Esophagus squamous epithelium (tissue), 4 donors: ENCODE measurements at regions not wholly inside any gene's neighbourhood (a gene's known extent, or its start where the extent isn't known, plus 50 kb on each side); places are given as distances from the start of the nearest gene placed in this dataset.

Experiments
- POLR2A ChIP-seq, 4 donors: fragments of 450-650 bp; IDR thresholded peaks; one replicate each; pipeline ENCODE4 v1.6.1; 2017; ENCODE audit warnings: antibody characterized with exemption in 4 of 4, mild to moderate bottlenecking in 4 of 4, moderate library complexity in 3 of 4
- TF ChIP-seq, protein P1 (sequence below), 6 experiments: fragments of 450-650 bp in 4 of 6; fragments of 200-600 bp in 2 of 6; sonication (generic) in 2 of 6; IDR thresholded peaks; one replicate each; pipeline ENCODE4 v1.5.1; 2016 to 2019; ENCODE audit warnings: antibody characterized with exemption in 6 of 6, mild to moderate bottlenecking in 4 of 6, moderate library complexity in 4 of 6

DNA sequence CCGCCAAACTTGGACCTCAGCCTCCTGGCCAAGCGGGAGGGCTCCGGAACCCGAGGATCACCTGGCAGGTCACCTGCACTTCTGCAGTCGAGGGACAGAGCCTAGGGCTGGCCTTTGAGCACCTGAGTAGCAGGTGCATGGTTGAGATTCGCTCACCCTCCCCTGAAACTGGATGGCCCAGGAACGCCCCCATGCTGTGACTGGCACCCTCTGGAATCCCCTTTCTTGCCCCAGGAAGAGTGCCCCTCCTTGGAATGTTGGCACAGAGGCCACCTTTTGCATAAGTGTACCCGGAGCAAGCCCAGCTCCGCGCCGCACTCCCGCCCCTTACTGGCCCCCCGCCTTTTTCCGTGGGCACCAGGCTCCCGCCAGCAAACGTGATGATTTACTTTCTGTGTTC lies 112.5 kb upstream of the IER5L start:
- TF ChIP-seq, protein P1, sequence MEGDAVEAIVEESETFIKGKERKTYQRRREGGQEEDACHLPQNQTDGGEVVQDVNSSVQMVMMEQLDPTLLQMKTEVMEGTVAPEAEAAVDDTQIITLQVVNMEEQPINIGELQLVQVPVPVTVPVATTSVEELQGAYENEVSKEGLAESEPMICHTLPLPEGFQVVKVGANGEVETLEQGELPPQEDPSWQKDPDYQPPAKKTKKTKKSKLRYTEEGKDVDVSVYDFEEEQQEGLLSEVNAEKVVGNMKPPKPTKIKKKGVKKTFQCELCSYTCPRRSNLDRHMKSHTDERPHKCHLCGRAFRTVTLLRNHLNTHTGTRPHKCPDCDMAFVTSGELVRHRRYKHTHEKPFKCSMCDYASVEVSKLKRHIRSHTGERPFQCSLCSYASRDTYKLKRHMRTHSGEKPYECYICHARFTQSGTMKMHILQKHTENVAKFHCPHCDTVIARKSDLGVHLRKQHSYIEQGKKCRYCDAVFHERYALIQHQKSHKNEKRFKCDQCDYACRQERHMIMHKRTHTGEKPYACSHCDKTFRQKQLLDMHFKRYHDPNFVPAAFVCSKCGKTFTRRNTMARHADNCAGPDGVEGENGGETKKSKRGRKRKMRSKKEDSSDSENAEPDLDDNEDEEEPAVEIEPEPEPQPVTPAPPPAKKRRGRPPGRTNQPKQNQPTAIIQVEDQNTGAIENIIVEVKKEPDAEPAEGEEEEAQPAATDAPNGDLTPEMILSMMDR (IDR thresholded peaks at IDR 0.05) = no peak
- TF ChIP-seq POLR2A (IDR thresholded peaks at IDR 0.05) = no peak
